ENCODE measurements at regions not wholly inside any gene's neighbourhood (a gene's known extent, or its start where the extent isn't known, plus 50 kb on each side); places are given as distances from the start of the nearest gene placed in this dataset.

DNA sequence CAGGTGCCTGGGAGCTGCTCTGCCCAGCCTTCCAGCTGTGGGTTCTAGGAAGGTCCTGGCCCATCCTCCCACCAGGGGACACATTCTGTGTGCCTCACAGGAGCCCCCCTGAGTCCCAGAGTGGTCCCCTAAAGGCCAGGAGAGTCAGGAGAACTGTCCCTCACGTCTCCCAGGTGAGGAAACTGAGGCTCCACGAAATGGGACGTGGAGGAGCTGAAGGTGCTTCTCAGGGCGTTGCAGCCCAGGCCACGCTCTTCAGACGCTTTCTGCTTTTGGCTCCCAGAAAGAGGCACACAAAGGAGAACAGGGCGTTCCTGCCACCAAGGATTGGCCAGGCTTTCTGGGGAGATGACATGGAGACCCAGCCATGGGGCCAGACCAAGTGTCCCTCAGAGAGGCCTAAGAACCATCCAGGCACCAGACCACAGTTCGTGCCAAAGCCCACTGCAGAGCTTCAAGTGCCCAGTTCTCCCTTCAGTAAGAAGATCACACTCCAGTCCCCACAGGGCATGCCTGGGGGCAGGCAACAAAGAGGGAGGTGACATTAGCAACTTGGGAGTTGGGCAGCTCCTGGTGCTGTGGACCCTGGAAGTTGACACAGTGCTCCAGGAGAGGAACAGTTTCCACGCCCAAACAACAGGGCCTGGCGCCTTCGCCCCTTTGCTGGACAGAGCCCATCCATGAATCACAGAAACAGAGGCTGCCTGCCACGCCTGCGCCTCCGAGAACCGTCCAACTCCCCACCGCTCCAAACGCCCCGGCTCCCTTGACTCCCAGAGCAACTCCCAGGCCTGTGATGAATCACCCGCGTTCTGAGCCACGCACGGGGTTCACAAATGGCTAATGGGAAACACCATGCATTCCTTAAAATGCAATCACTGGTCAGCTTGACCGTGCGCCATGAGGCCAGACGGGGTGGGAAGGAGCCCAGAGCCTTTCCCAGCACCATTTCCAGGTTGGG lies 589.2 kb downstream of the BRD1 start:
- TF ChIP-seq, protein P1, sequence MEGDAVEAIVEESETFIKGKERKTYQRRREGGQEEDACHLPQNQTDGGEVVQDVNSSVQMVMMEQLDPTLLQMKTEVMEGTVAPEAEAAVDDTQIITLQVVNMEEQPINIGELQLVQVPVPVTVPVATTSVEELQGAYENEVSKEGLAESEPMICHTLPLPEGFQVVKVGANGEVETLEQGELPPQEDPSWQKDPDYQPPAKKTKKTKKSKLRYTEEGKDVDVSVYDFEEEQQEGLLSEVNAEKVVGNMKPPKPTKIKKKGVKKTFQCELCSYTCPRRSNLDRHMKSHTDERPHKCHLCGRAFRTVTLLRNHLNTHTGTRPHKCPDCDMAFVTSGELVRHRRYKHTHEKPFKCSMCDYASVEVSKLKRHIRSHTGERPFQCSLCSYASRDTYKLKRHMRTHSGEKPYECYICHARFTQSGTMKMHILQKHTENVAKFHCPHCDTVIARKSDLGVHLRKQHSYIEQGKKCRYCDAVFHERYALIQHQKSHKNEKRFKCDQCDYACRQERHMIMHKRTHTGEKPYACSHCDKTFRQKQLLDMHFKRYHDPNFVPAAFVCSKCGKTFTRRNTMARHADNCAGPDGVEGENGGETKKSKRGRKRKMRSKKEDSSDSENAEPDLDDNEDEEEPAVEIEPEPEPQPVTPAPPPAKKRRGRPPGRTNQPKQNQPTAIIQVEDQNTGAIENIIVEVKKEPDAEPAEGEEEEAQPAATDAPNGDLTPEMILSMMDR (IDR thresholded peaks at IDR 0.05): no peak
- TF ChIP-seq ZFX (IDR thresholded peaks at IDR 0.05; ENCODE audit: borderline replicate concordance): no peak
- H3K27ac ChIP-seq: no peak overlapping the region

- no peak overlapping the region for H3K27ac ChIP-seq
- TF ChIP-seq, protein P1 (IDR thresholded peaks at IDR 0.05): no peak
- TF ChIP-seq ZFX (IDR thresholded peaks at IDR 0.05; ENCODE audit: borderline replicate concordance): no peak
Measured at GRCh38 chr22:49237703-49238102, 590.0 kb downstream of the BRD1 start.

DNA sequence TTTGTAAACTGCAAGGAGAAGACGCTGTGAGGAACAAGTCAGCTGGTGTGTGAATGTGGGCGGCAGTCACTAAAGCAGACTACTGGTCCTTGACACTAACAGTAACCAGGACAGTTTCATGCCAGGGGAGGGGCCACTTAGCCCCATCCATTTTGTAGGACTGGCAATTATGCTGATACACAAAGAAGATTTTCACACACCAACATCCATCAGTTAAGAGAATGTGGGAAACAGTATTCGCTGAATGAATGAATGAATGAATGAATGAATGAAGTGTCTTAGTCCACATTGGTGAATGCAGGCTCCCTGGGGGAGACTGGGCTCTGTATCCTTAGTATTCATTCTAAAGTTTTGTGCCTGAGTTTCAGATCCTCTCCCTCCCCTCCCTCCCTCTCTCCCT lies 590.4 kb downstream of the BRD1 start:
- TF ChIP-seq ZFX (IDR thresholded peaks at IDR 0.05; ENCODE audit: borderline replicate concordance): no peak
- TF ChIP-seq, protein P1 (IDR thresholded peaks at IDR 0.05): no peak
- H3K27ac ChIP-seq: no peak overlapping the region

DNA sequence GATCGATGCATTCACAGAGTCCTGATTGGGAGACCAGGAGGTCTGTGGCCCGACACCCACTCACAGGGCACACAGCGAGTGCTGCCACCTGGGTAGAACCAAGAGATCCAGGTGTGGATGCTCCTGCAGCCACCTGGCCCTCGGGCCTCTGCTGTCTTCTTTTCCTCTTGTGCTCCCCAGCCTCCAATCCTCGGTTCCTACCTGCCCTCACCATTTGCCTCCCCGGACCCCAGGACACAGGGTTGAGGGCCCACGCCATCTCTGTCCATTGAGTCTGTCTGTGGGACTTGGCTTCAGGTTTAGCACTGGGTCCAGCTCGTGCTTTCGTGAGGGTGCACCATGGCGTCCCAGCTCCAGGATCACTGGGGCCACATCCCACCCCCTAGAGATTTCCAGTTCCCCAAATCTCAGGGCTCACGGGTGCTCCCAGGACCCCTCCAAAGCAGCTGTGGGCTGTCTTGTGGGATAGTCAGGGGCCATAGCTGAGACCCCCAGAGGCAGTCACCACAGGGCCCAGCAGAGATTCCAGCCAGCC lies 591.1 kb downstream of the BRD1 start:
- no peak overlapping the region for H3K27ac ChIP-seq
- TF ChIP-seq ZFX (IDR thresholded peaks at IDR 0.05; ENCODE audit: borderline replicate concordance): no peak
- TF ChIP-seq, protein P1 (IDR thresholded peaks at IDR 0.05): no peak

DNA sequence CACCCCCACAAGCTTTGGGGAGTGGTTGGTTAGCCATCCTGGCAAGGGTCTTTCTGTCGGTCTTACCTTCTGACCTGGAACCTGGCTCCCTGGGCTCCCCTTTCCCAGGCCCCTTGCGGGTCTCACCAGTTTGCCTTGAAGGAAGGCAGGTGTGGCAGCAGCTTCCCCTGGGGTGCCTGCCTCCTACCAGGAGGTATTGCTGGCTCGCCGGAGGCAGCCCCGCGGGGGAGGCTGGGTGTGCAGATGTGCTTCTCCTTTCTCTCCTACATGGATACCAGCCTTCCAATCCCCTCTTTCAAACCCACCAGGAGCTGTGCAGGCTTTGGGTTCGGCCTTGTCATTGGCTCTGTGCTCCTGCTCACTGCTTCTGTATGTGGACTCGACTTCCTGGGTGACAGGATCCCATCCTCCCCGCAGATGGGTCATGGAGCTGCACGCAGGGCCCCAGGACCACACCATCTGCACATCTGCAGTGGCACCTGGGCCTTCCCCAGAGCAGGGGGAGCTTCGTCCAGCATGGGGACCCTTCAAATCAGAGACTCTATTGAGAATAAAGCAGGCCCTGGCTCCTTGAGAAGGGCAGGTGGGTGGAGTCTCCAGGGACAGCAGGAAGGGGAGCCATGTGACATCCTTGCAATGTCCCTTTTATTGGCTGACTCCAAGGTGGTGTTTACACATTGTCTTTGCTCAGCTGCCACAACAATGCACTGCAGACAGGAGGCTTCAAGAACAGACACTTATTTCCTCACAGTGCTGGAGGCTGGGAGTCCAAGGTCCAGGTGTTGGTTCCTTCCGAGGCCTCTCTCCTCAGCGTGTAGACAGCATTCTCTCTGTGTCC lies 592.0 kb downstream of the BRD1 start:
- TF ChIP-seq ZFX (IDR thresholded peaks at IDR 0.05; ENCODE audit: borderline replicate concordance): no peak
- TF ChIP-seq, protein P1 (IDR thresholded peaks at IDR 0.05): no peak

DNA sequence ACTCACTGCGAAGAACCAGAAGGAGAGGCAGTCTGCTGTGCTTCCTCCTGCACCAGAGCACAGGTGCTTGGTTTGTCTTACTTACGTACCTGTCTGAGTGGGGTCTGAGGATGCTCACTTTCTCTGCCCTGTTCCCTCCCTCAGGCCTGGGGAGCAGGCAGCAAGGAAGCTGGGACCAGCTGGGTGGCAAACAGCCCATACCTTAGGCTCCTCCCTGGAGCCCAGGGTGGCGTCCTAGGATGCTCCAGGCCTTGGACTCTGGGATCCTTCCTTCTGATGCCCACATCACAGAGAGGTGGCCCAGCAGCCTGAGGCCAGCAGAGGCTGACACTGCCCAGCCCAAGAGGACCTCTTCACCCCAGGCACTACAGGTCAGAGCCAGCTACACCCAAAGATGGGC lies 593.2 kb downstream of the BRD1 start:
- H3K27ac ChIP-seq: no peak overlapping the region
- TF ChIP-seq ZFX (IDR thresholded peaks at IDR 0.05; ENCODE audit: borderline replicate concordance): no peak
- TF ChIP-seq, protein P1 (IDR thresholded peaks at IDR 0.05): no peak

More for the DNA sequence above, 592.0 kb downstream of the BRD1 start:
- H3K27ac ChIP-seq: no peak overlapping the region
